ENCODE measurements at regions not wholly inside any gene's neighbourhood (a gene's known extent, or its start where the extent isn't known, plus 50 kb on each side); places are given as distances from the start of the nearest gene placed in this dataset.

- Histone ChIP-seq H3K9ac (ENCODE audit: control insufficient read depth, insufficient read depth, low read length) (no peak overlapping the region), H2AFZ (ENCODE audit: control insufficient read depth, low read depth, low read length) (no peak overlapping the region), H3K4me1 (ENCODE audit: control insufficient read depth, insufficient read depth, low read length) (no peaks in the 10 kb centered on the region), H4K20me1 (ENCODE audit: control insufficient read depth, insufficient read depth) (no peaks in the 10 kb centered on the region), H3K4me2 (ENCODE audit: control insufficient read depth, insufficient read depth) (no peak overlapping the region), H3K9me3 (replicated peaks; ENCODE audit: control insufficient read depth, insufficient read depth, low read length) (no peaks in the 10 kb centered on the region), H3K27ac (ENCODE audit: control insufficient read depth, insufficient read depth) (no peak overlapping the region), H3K4me3 (no peak overlapping the region), H3K27me3 (replicated peaks in 1 of 2; ENCODE audit: control insufficient read depth in 2 of 2, insufficient read depth in 2 of 2, low read length in 1 of 2) (no peaks in the 10 kb centered on the region), H3K36me3 (ENCODE audit: control insufficient read depth in 2 of 2, insufficient read depth in 2 of 2, low read length in 1 of 2) (no peaks in the 10 kb centered on the region), H3K79me2 (ENCODE audit: control insufficient read depth, insufficient read depth, low read length) (no peaks in the 10 kb centered on the region)
- WGBS (ENCODE audit: insufficient coverage, insufficient replicate concordance, low lambda C conversion rate, missing lambda C conversion rate), result 86% methylated on average over 2 of the region's 2 CpGs
- ChIA-PET SMC1A (ENCODE audit: uncharacterized antibody, unreplicated experiment) (no interaction called here), RAD21 (ENCODE audit: unreplicated experiment) (no interaction called here), POLR2A (no interaction called here), CTCF (interaction anchor here (0.5 kb wide), 1 partner anchor 20 kb away, joined by 3 read pairs; no protein-coding TSS in a partner anchor)
- no TSS peak for BruUV-seq (replicated peaks)
- FAIRE-seq, result no peak
- TF ChIP-seq FOXK2 (IDR thresholded peaks at IDR 0.05) (no peak), BCL11A (IDR thresholded peaks at IDR 0.05; ENCODE audit: low read depth, low read length) (no peak), RBBP5 (conservative IDR thresholded peaks at IDR 0.05) (no peak), NKRF (conservative IDR thresholded peaks at IDR 0.05) (no peak)
- intact Hi-C loops (cut with micrococcal nuclease; ENCODE audit: unreplicated experiment) (no loop called here), in situ Hi-C loops (cut with MboI) (no loop called here)
- no peak for ATAC-seq
- no peak for DNase-seq (ENCODE audit: low read depth, low spot score)
Observed at GRCh38 chr16:59144841-59145240, 410.7 kb upstream of the GOT2 start.

GRCh38 chr16:59144326-59144725 lies 410.2 kb upstream of the GOT2 start:
- POLR2A ChIA-PET, result no interaction called here
- intact Hi-C loops (cut with micrococcal nuclease; ENCODE audit: unreplicated experiment), result no loop called here
- no peaks in the 10 kb centered on the region for H3K27me3 ChIP-seq (replicated peaks in 1 of 2; ENCODE audit: control insufficient read depth in 2 of 2, insufficient read depth in 2 of 2, low read length in 1 of 2)
- H3K36me3 ChIP-seq (ENCODE audit: control insufficient read depth in 2 of 2, insufficient read depth in 2 of 2, low read length in 1 of 2), result no peaks in the 10 kb centered on the region
- H3K4me2 ChIP-seq (ENCODE audit: control insufficient read depth, insufficient read depth), result no peak overlapping the region
- no peaks in the 10 kb centered on the region for H3K9me3 ChIP-seq (replicated peaks; ENCODE audit: control insufficient read depth, insufficient read depth, low read length)
- DNase-seq (ENCODE audit: low read depth, low spot score) (no peak), FAIRE-seq (no peak), ATAC-seq (no peak)
- 4% methylated on average over 1 of the region's 1 CpG for WGBS (ENCODE audit: insufficient coverage, insufficient replicate concordance, low lambda C conversion rate, missing lambda C conversion rate)
- no peaks in the 10 kb centered on the region for H3K4me1 ChIP-seq (ENCODE audit: control insufficient read depth, insufficient read depth, low read length)
- H3K4me3 ChIP-seq, result no peak overlapping the region
- H3K79me2 ChIP-seq (ENCODE audit: control insufficient read depth, insufficient read depth, low read length), result no peaks in the 10 kb centered on the region
- in situ Hi-C loops (cut with MboI), result no loop called here
- H3K9ac ChIP-seq (ENCODE audit: control insufficient read depth, insufficient read depth, low read length), result no peak overlapping the region
- CTCF ChIA-PET, result no interaction called here
- H4K20me1 ChIP-seq (ENCODE audit: control insufficient read depth, insufficient read depth), result no peaks in the 10 kb centered on the region
- no TSS peak for BruUV-seq (replicated peaks)
- no peak overlapping the region for H3K27ac ChIP-seq (ENCODE audit: control insufficient read depth, insufficient read depth)
- SMC1A ChIA-PET (ENCODE audit: uncharacterized antibody, unreplicated experiment), result no interaction called here
- RAD21 ChIA-PET (ENCODE audit: unreplicated experiment), result no interaction called here
- no peak overlapping the region for H2AFZ ChIP-seq (ENCODE audit: control insufficient read depth, low read depth, low read length)
- TF ChIP-seq REST (IDR thresholded peaks at IDR 0.05; ENCODE audit: low read depth, low read length) (no peak), PAX8 (IDR thresholded peaks at IDR 0.05) (no peak), SUPT20H (IDR thresholded peaks at IDR 0.05; ENCODE audit: borderline replicate concordance, control insufficient read depth, low read depth, low read length) (no peak), CREB1 (IDR thresholded peaks at IDR 0.05; ENCODE audit: low read depth) (no peak), TCF3 (IDR thresholded peaks at IDR 0.05; ENCODE audit: borderline replicate concordance, insufficient read depth, low read depth, low read length) (no peak), MYB (IDR thresholded peaks at IDR 0.05; ENCODE audit: borderline replicate concordance, low read depth, low read length) (no peak), ZBTB33 (IDR thresholded peaks at IDR 0.05) (no peak), TCF12 (IDR thresholded peaks at IDR 0.05; ENCODE audit: low read depth, low read length) (no peak)
